ENCODE measurements at regions not wholly inside any gene's neighbourhood (a gene's known extent, or its start where the extent isn't known, plus 50 kb on each side); places are given as distances from the start of the nearest gene placed in this dataset.

DNA sequence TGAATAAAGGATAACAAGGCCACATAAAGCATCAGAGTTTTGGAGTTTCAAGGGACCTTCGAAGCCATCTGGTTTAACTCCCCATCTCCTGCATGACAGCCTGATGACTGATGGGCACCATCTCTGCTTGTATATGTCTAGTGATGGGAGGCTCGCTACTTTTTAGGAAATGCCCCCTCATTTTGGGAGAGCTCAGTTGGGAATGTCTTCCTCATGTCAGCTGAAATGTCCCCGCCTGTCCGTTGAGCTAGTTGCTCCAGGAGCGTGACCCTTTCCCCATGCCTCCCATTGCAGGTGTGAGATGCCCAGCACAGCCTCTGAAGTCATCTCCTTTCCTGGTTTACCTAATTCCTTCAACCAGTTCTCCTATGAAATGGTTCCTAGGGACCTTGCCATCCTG, 69.6 kb upstream of the CAPRIN2 start:
- DNase-seq = no peak
- Mint-ChIP-seq H3K27ac (ENCODE audit: unreplicated experiment) (no peak overlapping the region), H3K4me1 (ENCODE audit: low read depth, unreplicated experiment) (peaks cover 15% of the 10 kb centered on the region), H3K4me3 (ENCODE audit: unreplicated experiment) (no peak overlapping the region), H3K27me3 (ENCODE audit: unreplicated experiment) (peaks cover 5% of the 10 kb centered on the region), H3K36me3 (ENCODE audit: unreplicated experiment) (no peaks in the 10 kb centered on the region), H3K9me3 (ENCODE audit: unreplicated experiment) (peaks cover 8% of the 10 kb centered on the region)
- TF ChIP-seq, protein P1, sequence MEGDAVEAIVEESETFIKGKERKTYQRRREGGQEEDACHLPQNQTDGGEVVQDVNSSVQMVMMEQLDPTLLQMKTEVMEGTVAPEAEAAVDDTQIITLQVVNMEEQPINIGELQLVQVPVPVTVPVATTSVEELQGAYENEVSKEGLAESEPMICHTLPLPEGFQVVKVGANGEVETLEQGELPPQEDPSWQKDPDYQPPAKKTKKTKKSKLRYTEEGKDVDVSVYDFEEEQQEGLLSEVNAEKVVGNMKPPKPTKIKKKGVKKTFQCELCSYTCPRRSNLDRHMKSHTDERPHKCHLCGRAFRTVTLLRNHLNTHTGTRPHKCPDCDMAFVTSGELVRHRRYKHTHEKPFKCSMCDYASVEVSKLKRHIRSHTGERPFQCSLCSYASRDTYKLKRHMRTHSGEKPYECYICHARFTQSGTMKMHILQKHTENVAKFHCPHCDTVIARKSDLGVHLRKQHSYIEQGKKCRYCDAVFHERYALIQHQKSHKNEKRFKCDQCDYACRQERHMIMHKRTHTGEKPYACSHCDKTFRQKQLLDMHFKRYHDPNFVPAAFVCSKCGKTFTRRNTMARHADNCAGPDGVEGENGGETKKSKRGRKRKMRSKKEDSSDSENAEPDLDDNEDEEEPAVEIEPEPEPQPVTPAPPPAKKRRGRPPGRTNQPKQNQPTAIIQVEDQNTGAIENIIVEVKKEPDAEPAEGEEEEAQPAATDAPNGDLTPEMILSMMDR (IDR thresholded peaks at IDR 0.05; ENCODE audit: partially characterized antibody, unreplicated experiment) = no peak

DNA sequence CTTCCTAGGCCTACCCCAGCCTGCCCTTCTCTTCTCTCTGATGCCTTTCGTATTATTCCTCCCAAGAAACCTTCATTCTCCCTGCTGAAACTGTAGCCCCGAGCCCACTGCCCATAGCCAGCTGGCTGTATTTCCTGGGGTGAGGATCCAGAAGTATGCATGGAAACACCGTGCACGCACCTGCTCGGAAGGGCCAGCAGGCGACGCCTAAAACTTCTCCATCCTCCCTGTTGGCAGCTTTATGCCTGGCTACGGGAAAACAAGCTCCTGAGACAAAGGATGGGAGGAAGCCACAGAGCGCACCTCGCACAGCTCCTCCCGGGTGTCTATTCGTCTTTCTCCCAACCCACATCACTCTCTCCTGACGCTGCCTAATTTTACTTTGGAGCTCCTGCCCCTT, 69.0 kb upstream of the CAPRIN2 start:
- DNase-seq = no peak
- Mint-ChIP-seq H3K36me3 (ENCODE audit: unreplicated experiment) (no peaks in the 10 kb centered on the region), H3K4me3 (ENCODE audit: unreplicated experiment) (no peak overlapping the region), H3K27me3 (ENCODE audit: unreplicated experiment) (peaks cover 7% of the 10 kb centered on the region), H3K4me1 (ENCODE audit: low read depth, unreplicated experiment) (peaks cover 10% of the 10 kb centered on the region), H3K9me3 (ENCODE audit: unreplicated experiment) (peaks cover 4% of the 10 kb centered on the region), H3K27ac (ENCODE audit: unreplicated experiment) (no peak overlapping the region)
- TF ChIP-seq, protein P1 (IDR thresholded peaks at IDR 0.05; ENCODE audit: partially characterized antibody, unreplicated experiment) = no peak

DNA sequence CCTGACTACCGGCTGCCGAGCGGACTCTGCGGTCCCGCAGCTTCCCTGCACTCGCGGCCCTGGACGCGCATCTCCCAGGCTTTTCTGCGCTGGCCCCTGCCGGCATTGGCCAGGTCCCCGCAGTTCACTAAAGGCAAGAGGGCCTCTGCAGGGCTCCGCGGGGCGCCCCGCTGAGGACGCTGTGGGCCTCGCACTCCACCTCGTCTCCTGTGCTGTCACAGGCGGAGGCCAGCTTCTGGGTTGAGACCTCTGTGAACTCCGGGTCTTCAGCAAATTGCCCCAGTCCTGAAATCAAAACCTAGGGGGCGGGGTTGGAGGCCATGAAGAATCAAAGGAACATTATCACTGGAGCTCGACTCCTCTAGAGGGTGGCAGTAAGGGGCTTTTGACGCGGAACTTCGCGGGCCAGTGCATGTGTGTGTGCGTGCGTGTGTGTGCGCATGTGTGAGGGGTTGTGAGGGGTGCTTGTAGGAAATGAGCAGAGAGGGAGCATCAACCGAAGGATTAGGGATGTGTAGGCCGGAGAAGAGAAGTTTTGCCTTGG, 68.5 kb upstream of the CAPRIN2 start:
- Mint-ChIP-seq H3K27me3 (ENCODE audit: unreplicated experiment) (peaks cover 7% of the 10 kb centered on the region), H3K27ac (ENCODE audit: unreplicated experiment) (no peak overlapping the region), H3K4me3 (ENCODE audit: unreplicated experiment) (peak overlapping the region; percentile 86), H3K36me3 (ENCODE audit: unreplicated experiment) (no peaks in the 10 kb centered on the region), H3K4me1 (ENCODE audit: low read depth, unreplicated experiment) (peaks cover 8% of the 10 kb centered on the region), H3K9me3 (ENCODE audit: unreplicated experiment) (no peaks in the 10 kb centered on the region)
- TF ChIP-seq, protein P1 (IDR thresholded peaks at IDR 0.05; ENCODE audit: partially characterized antibody, unreplicated experiment) = no peak
- DNase-seq = peak; percentile 66

DNA sequence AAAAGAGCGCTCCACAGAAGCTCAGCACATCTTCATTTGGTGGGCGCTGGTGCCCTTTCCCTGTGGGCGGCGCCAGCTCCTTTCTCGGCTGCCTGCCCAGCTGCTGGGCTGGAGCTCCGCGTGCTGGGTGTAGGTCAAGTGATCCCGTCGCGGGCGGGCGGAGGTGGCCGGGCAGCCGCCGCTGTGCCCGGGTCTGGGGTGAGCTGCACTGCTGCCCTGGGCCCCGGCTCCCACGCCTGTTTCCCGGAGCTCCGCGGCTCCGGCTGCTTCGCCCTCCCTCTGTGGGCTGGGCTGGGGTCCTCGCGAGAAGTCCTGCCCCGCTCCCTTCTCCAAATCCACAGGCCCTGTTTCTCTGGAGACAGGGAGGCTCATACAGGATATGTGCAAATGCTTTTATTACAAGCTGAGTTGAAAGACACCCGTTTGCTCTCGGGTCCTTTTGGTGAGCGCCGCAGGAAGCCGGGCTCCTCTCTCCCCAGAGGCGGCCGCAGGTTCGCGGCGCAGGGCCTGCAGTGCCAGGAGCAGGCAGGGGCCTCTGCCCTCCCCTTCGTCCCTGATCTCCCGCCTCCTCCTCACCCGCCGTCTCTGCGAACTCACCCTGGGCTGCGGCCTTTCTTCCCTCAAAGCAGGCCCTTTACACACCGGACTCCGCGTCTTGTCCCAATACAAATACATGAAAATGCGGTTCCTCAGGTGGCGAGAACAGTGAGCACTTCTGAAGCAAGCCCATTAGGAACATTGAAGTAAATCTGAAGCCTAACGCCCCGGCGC, 67.8 kb upstream of the CAPRIN2 start:
- Mint-ChIP-seq H3K27ac (ENCODE audit: unreplicated experiment) (no peak overlapping the region), H3K4me3 (ENCODE audit: unreplicated experiment) (peak overlapping the region; percentile 86), H3K9me3 (ENCODE audit: unreplicated experiment) (no peaks in the 10 kb centered on the region), H3K27me3 (ENCODE audit: unreplicated experiment) (peaks cover 9% of the 10 kb centered on the region), H3K4me1 (ENCODE audit: low read depth, unreplicated experiment) (peaks cover 2% of the 10 kb centered on the region), H3K36me3 (ENCODE audit: unreplicated experiment) (no peaks in the 10 kb centered on the region)
- peak; percentile 66 for DNase-seq
- TF ChIP-seq, protein P1 (IDR thresholded peaks at IDR 0.05; ENCODE audit: partially characterized antibody, unreplicated experiment) = no peak

DNA sequence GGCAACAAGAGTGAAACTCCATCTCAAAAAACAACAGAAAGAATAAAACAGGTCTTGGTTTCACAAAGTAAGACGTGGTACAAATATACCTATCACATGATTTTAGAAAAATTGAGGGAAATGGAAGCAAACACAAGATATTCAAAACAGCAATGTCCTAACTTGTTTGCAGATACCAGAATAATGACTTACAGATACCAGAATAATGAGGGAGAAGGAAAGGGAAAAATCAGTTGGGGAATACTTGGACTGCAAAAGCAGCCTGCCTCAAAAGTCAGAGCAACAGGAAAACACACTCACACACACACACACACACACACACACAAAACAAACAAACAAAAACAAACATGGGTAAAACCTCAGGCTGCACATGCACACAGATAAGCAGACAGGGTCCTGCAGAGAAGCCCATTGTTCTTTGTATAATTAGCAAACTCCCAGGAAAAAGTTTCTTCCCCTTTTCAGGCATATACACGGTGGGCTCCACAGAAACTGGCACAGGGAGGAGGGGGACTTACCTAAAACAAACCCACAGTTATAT, 65.7 kb upstream of the CAPRIN2 start:
- Mint-ChIP-seq H3K9me3 (ENCODE audit: unreplicated experiment) (no peaks in the 10 kb centered on the region), H3K4me1 (ENCODE audit: low read depth, unreplicated experiment) (no peaks in the 10 kb centered on the region), H3K4me3 (ENCODE audit: unreplicated experiment) (no peak overlapping the region)

More for the DNA sequence above, 65.7 kb upstream of the CAPRIN2 start:
- H3K27ac Mint-ChIP-seq (ENCODE audit: unreplicated experiment) = no peak overlapping the region
- no peak for DNase-seq
- peaks cover 11% of the 10 kb centered on the region for H3K27me3 Mint-ChIP-seq (ENCODE audit: unreplicated experiment)
- H3K36me3 Mint-ChIP-seq (ENCODE audit: unreplicated experiment) = no peaks in the 10 kb centered on the region
- TF ChIP-seq, protein P1 (IDR thresholded peaks at IDR 0.05; ENCODE audit: partially characterized antibody, unreplicated experiment) = no peak
